ENCODE measurements at regions not wholly inside any gene's neighbourhood (a gene's known extent, or its start where the extent isn't known, plus 50 kb on each side); places are given as distances from the start of the nearest gene placed in this dataset.

- no peak for TF ChIP-seq TCF7L2 (IDR thresholded peaks at IDR 0.05; ENCODE audit: borderline replicate concordance, extremely low read depth, insufficient read depth, insufficient read length)
- no peak for TF ChIP-seq SP1 (IDR thresholded peaks at IDR 0.05; ENCODE audit: low read depth)
- no peak for TF ChIP-seq CTCF (IDR thresholded peaks at IDR 0.05 in 2 of 3, conservative IDR thresholded peaks at IDR 0.05 in 1 of 3; ENCODE audit: borderline replicate concordance in 1 of 3, insufficient read depth in 1 of 3, low read depth in 2 of 3, low read length in 2 of 3)
- TF ChIP-seq ZNF274 (IDR thresholded peaks at IDR 0.05; ENCODE audit: low read depth, low read length), result no peak
- TF ChIP-seq CEBPB (IDR thresholded peaks at IDR 0.05; ENCODE audit: low read depth), result no peak
- no peak for TF ChIP-seq JUND (IDR thresholded peaks at IDR 0.05)
- no peak for TF ChIP-seq ELF1 (IDR thresholded peaks at IDR 0.05; ENCODE audit: borderline replicate concordance, low read depth)
- TF ChIP-seq POLR2A (IDR thresholded peaks at IDR 0.05; ENCODE audit: borderline replicate concordance, extremely low read depth, insufficient read depth, insufficient read length), result no peak
- TF ChIP-seq, protein P1, sequence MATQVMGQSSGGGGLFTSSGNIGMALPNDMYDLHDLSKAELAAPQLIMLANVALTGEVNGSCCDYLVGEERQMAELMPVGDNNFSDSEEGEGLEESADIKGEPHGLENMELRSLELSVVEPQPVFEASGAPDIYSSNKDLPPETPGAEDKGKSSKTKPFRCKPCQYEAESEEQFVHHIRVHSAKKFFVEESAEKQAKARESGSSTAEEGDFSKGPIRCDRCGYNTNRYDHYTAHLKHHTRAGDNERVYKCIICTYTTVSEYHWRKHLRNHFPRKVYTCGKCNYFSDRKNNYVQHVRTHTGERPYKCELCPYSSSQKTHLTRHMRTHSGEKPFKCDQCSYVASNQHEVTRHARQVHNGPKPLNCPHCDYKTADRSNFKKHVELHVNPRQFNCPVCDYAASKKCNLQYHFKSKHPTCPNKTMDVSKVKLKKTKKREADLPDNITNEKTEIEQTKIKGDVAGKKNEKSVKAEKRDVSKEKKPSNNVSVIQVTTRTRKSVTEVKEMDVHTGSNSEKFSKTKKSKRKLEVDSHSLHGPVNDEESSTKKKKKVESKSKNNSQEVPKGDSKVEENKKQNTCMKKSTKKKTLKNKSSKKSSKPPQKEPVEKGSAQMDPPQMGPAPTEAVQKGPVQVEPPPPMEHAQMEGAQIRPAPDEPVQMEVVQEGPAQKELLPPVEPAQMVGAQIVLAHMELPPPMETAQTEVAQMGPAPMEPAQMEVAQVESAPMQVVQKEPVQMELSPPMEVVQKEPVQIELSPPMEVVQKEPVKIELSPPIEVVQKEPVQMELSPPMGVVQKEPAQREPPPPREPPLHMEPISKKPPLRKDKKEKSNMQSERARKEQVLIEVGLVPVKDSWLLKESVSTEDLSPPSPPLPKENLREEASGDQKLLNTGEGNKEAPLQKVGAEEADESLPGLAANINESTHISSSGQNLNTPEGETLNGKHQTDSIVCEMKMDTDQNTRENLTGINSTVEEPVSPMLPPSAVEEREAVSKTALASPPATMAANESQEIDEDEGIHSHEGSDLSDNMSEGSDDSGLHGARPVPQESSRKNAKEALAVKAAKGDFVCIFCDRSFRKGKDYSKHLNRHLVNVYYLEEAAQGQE (IDR thresholded peaks at IDR 0.05; ENCODE audit: low read depth), result no peak
- TF ChIP-seq YY1 (IDR thresholded peaks at IDR 0.05; ENCODE audit: extremely low read depth, insufficient replicate concordance, low read depth, low read length), result no peak
- no peak for TF ChIP-seq RAD21 (IDR thresholded peaks at IDR 0.05; ENCODE audit: low read depth)
- TF ChIP-seq EGR1 (IDR thresholded peaks at IDR 0.05; ENCODE audit: low read depth), result no peak
- TF ChIP-seq ZBTB33 (IDR thresholded peaks at IDR 0.05; ENCODE audit: extremely low read depth, insufficient replicate concordance, low read length), result no peak
Observed at GRCh38 chr3:31465999-31466398, 66.7 kb upstream of the STT3B start.

Measured in HCT116 (cell line).